H9 (cell line): ENCODE measurements at regions not wholly inside any gene's neighbourhood (a gene's known extent, or its start where the extent isn't known, plus 50 kb on each side); places are given as distances from the start of the nearest gene placed in this dataset.

Experiments
- DNase-seq: peaks from one replicate; pipeline ENCODE4 v3.0.0-alpha.2; 2017
- H2AFZ ChIP-seq: one replicate; pipeline ENCODE4 v1.6.1; 2013; ENCODE audit warnings: mild to moderate bottlenecking, low read length, control low read depth, moderate library complexity
- H2AK5ac ChIP-seq: 2 replicates; pipeline ENCODE4 v1.6.1; 2013; ENCODE audit warnings: low read length, control low read depth, mixed read lengths; ENCODE audit not compliant: insufficient read length
- H2BK120ac ChIP-seq: one replicate; pipeline ENCODE4 v1.6.1; 2013; ENCODE audit warnings: low read depth, mild to moderate bottlenecking, low read length, control low read depth, inconsistent platforms; ENCODE audit not compliant: poor library complexity, severe bottlenecking
- H2BK12ac ChIP-seq: 2 replicates; pipeline ENCODE4 v1.6.1; 2013; ENCODE audit warnings: low read length, control low read depth, mixed read lengths, low read depth; ENCODE audit not compliant: insufficient read length
- H2BK15ac ChIP-seq: 2 replicates; pipeline ENCODE4 v1.6.1; 2013; ENCODE audit warnings: low read depth, low read length, control low read depth
- H2BK20ac ChIP-seq: one replicate; pipeline ENCODE4 v1.6.1; 2013; ENCODE audit warnings: low read depth, mild to moderate bottlenecking, low read length, control low read depth, inconsistent platforms; ENCODE audit not compliant: poor library complexity, severe bottlenecking
- H2BK5ac ChIP-seq: 2 replicates; pipeline ENCODE4 v1.6.1; 2013; ENCODE audit warnings: low read length, control low read depth, mixed read lengths; ENCODE audit not compliant: insufficient read length
- H3K14ac ChIP-seq: 2 replicates; pipeline ENCODE4 v1.6.1; 2013; ENCODE audit warnings: low read length, control low read depth; ENCODE audit not compliant: insufficient read depth
- H3K18ac ChIP-seq: 2 replicates; pipeline ENCODE4 v1.6.1; 2013; ENCODE audit warnings: low read depth, mild to moderate bottlenecking, mixed read lengths, low read length, control low read depth; ENCODE audit not compliant: insufficient read length
- H3K23ac ChIP-seq: 2 replicates; pipeline ENCODE4 v1.6.1; 2013; ENCODE audit warnings: low read length, control low read depth, mixed read lengths, low read depth; ENCODE audit not compliant: insufficient read length
- H3K23me2 ChIP-seq: 2 replicates; pipeline ENCODE4 v1.6.1; 2013; ENCODE audit warnings: low read depth, mild to moderate bottlenecking, mixed read lengths, low read length, control low read depth; ENCODE audit not compliant: insufficient read length, poor library complexity, severe bottlenecking
- H3K27ac ChIP-seq: 2 replicates; pipeline ENCODE4 v1.5.1; 2013; ENCODE audit warnings: low read length, control low read depth, mixed read lengths, low read depth; ENCODE audit not compliant: insufficient read length
- H3K27me3 ChIP-seq: 2 replicates; pipeline ENCODE4 v1.6.1; 2013; ENCODE audit warnings: low read length, control low read depth, inconsistent platforms; ENCODE audit not compliant: insufficient read depth
- H3K4ac ChIP-seq: 2 replicates; pipeline ENCODE4 v1.6.1; 2013; ENCODE audit warnings: low read depth, mild to moderate bottlenecking, control low read depth, inconsistent platforms, low read length, moderate library complexity
- H3K4me1 ChIP-seq: 2 replicates; pipeline ENCODE4 v1.6.1; 2013; ENCODE audit warnings: low read length, control low read depth, inconsistent platforms; ENCODE audit not compliant: insufficient read depth
- H3K4me2 ChIP-seq: 2 replicates; pipeline ENCODE4 v1.6.1; 2013; ENCODE audit warnings: low read length, control low read depth, mixed read lengths; ENCODE audit not compliant: insufficient read length, insufficient read depth
- H3K56ac ChIP-seq: 2 replicates; pipeline ENCODE4 v1.6.1; 2013; ENCODE audit warnings: low read depth, mild to moderate bottlenecking, mixed read lengths, low read length, control low read depth; ENCODE audit not compliant: insufficient read length
- H3K79me1 ChIP-seq: 2 replicates; pipeline ENCODE4 v1.6.1; 2013; ENCODE audit warnings: low read depth, mild to moderate bottlenecking, moderate library complexity, low read length, control low read depth, inconsistent platforms; ENCODE audit not compliant: insufficient read depth, poor library complexity, severe bottlenecking
- H3K79me2 ChIP-seq: 2 replicates; pipeline ENCODE4 v1.6.1; 2013; ENCODE audit warnings: low read length, control low read depth, inconsistent platforms; ENCODE audit not compliant: insufficient read depth
- H3K9ac ChIP-seq: 2 replicates; pipeline ENCODE4 v1.6.1; 2013; ENCODE audit warnings: low read length, control low read depth, mixed read lengths; ENCODE audit not compliant: insufficient read length; ENCODE audit errors: extremely low read depth
- H3K9me3 ChIP-seq: one replicate; pipeline ENCODE4 v1.6.1; 2013; ENCODE audit warnings: low read depth, low read length, inconsistent platforms; ENCODE audit not compliant: control insufficient read depth
- H3T11ph ChIP-seq: one replicate; pipeline ENCODE4 v1.6.1; 2013; ENCODE audit warnings: mild to moderate bottlenecking, low read length, control low read depth, inconsistent platforms
- H4K20me1 ChIP-seq: one replicate; pipeline ENCODE4 v1.6.1; 2013; ENCODE audit not compliant: control insufficient read depth, insufficient read length, insufficient read depth
- H4K5ac ChIP-seq: 2 replicates; pipeline ENCODE4 v1.6.1; 2013; ENCODE audit warnings: low read depth, mild to moderate bottlenecking, mixed read lengths, low read length, control low read depth; ENCODE audit not compliant: insufficient read length
- H4K8ac ChIP-seq: replicated peaks from 2 replicates; pipeline ENCODE4 v1.6.1; 2013; ENCODE audit warnings: low read length, control low read depth, mixed read lengths, low read depth; ENCODE audit not compliant: insufficient read length
- H4K91ac ChIP-seq: 2 replicates; pipeline ENCODE4 v1.6.1; 2013; ENCODE audit warnings: low read depth, mild to moderate bottlenecking, moderate library complexity, mixed read lengths, low read length, control low read depth; ENCODE audit not compliant: insufficient read length
- H3K27ac Mint-ChIP-seq, 3 experiments: 2 replicates in 2 of 3; 3 replicates in 1 of 3; pipeline ENCODE4 v1.8.0; 2020 to 2021; ENCODE audit warnings: mixed read lengths in 3 of 3, mild to moderate bottlenecking in 1 of 3, moderate library complexity in 1 of 3
- H3K27me3 Mint-ChIP-seq: 2 replicates; pipeline ENCODE4 v1.8.0; 2021; ENCODE audit warnings: low read depth, mild to moderate bottlenecking, moderate library complexity, mixed read lengths
- H3K36me3 Mint-ChIP-seq, 3 experiments: 2 replicates in 2 of 3; 3 replicates in 1 of 3; pipeline ENCODE4 v1.8.0; 2020 to 2021; ENCODE audit warnings: low read depth in 3 of 3, mixed read lengths in 3 of 3; ENCODE audit not compliant: insufficient read depth in 1 of 3
- H3K4me1 Mint-ChIP-seq, 2 experiments: 2 replicates each; pipeline ENCODE4 v1.8.0; 2020; ENCODE audit warnings: mixed read lengths in 2 of 2
- H3K4me3 Mint-ChIP-seq, 2 experiments: 2 replicates in 1 of 2; 3 replicates in 1 of 2; pipeline ENCODE4 v1.8.0; 2020 to 2021; ENCODE audit warnings: mild to moderate bottlenecking in 2 of 2, mixed read lengths in 2 of 2, moderate library complexity in 1 of 2
- H3K9me3 Mint-ChIP-seq, 2 experiments: 2 replicates in 1 of 2; 3 replicates in 1 of 2; pipeline ENCODE4 v1.8.0; 2020; ENCODE audit warnings: mild to moderate bottlenecking in 2 of 2, mixed read lengths in 2 of 2, moderate library complexity in 1 of 2
- WGBS: extraction: QIAGEN DNeasy Blood & Tissue Kit; methylation state at CpG from one replicate; pipeline ENCODE4 v1.1.7; 2013; ENCODE audit warnings: missing lambda C conversion rate, low lambda C conversion rate, mixed read lengths; ENCODE audit not compliant: insufficient read length; ENCODE audit errors: extremely low coverage; 5-methylcytosine and 5-hydroxymethylcytosine counted together
- TF ChIP-seq, protein P1 (sequence below): fragments of 200-600 bp; sonication (generic); conservative IDR thresholded peaks from 3 replicates; pipeline ENCODE4 v1.8.0; 2021; ENCODE audit warnings: antibody characterized with exemption, mild to moderate bottlenecking

- Histone ChIP-seq H3K14ac (no peak overlapping the region), H2BK20ac (no peak overlapping the region), H3K79me1 (no peaks in the 10 kb centered on the region), H3T11ph (no peak overlapping the region), H2BK12ac (no peak overlapping the region), H3K4ac (no peak overlapping the region), H3K9ac (no peak overlapping the region), H2AK5ac (no peak overlapping the region), H3K4me2 (no peak overlapping the region), H2BK120ac (no peak overlapping the region), H3K56ac (no peak overlapping the region), H2BK15ac (no peak overlapping the region), H3K18ac (no peak overlapping the region), H3K27ac (no peak overlapping the region), H2AFZ (no peak overlapping the region), H4K91ac (no peak overlapping the region), H3K4me1 (no peaks in the 10 kb centered on the region), H3K79me2 (no peaks in the 10 kb centered on the region), H4K8ac (no peak overlapping the region), H4K5ac (no peak overlapping the region), H4K20me1 (no peaks in the 10 kb centered on the region), H3K23ac (no peak overlapping the region), H3K27me3 (no peaks in the 10 kb centered on the region), H2BK5ac (no peak overlapping the region), H3K23me2 (no peaks in the 10 kb centered on the region), H3K9me3 (no peaks in the 10 kb centered on the region)
- WGBS, result no CpG with 5 or more reads among the region's 25 CpGs
- H3K9me3 Mint-ChIP-seq, result peaks cover 0 to 2% of the 10 kb centered on the region in 2 experiments; a peak in 1 of 5 replicates
- no peak for DNase-seq
- no peaks in the 10 kb centered on the region for H3K27me3 Mint-ChIP-seq
- TF ChIP-seq, protein P1, sequence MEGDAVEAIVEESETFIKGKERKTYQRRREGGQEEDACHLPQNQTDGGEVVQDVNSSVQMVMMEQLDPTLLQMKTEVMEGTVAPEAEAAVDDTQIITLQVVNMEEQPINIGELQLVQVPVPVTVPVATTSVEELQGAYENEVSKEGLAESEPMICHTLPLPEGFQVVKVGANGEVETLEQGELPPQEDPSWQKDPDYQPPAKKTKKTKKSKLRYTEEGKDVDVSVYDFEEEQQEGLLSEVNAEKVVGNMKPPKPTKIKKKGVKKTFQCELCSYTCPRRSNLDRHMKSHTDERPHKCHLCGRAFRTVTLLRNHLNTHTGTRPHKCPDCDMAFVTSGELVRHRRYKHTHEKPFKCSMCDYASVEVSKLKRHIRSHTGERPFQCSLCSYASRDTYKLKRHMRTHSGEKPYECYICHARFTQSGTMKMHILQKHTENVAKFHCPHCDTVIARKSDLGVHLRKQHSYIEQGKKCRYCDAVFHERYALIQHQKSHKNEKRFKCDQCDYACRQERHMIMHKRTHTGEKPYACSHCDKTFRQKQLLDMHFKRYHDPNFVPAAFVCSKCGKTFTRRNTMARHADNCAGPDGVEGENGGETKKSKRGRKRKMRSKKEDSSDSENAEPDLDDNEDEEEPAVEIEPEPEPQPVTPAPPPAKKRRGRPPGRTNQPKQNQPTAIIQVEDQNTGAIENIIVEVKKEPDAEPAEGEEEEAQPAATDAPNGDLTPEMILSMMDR, result no peak
- H3K36me3 Mint-ChIP-seq, result no peaks in the 10 kb centered on the region
- peaks cover 2 to 9% of the 10 kb centered on the region in 2 experiments; a peak in 3 of 4 replicates for H3K4me1 Mint-ChIP-seq
- H3K27ac Mint-ChIP-seq, result no peak overlapping the region
- H3K4me3 Mint-ChIP-seq, result no peak overlapping the region
Measured at GRCh38 chr9:92188969-92189781, 74.0 kb upstream of the SPTLC1 start.
